ENCODE measurements at regions not wholly inside any gene's neighbourhood (a gene's known extent, or its start where the extent isn't known, plus 50 kb on each side); places are given as distances from the start of the nearest gene placed in this dataset.

GRCh38 chr15:81977464-81977863 is 68.4 kb downstream of the MEX3B start:
- Mint-ChIP-seq H3K27me3 (ENCODE audit: low read depth) (no peaks in the 10 kb centered on the region), H3K4me3 (no peak overlapping the region), H3K27ac (no peak overlapping the region), H3K9me3 (peaks cover 34% of the 10 kb centered on the region), H3K4me1 (peaks cover 3% of the 10 kb centered on the region; the same call in 1 of the 2 replicates), H3K36me3 (peaks cover 26% of the 10 kb centered on the region)
- ATAC-seq (no peak), DNase-seq (ENCODE audit: low spot score) (no peak)
- POLR2A ChIA-PET, result no interaction called here
- CTCF ChIA-PET, result no interaction called here
- TF ChIP-seq CBFB (CRISPR knock-in tag; IDR thresholded peaks at IDR 0.05; ENCODE audit: low read depth), result no peak
- TF ChIP-seq ZNF532 (CRISPR knock-in tag; IDR thresholded peaks at IDR 0.05; ENCODE audit: borderline replicate concordance), result no peak
- TF ChIP-seq ZNF396 (CRISPR knock-in tag; IDR thresholded peaks at IDR 0.05; ENCODE audit: borderline replicate concordance), result no peak
- no peak for TF ChIP-seq MYBL2 (CRISPR knock-in tag; IDR thresholded peaks at IDR 0.05)

- TF ChIP-seq SOX15 (CRISPR knock-in tag; IDR thresholded peaks at IDR 0.05) (no peak), FOXP4 (CRISPR knock-in tag; IDR thresholded peaks at IDR 0.05) (no peak), KAT7 (CRISPR knock-in tag; IDR thresholded peaks at IDR 0.05; ENCODE audit: borderline replicate concordance) (no peak), ZNF512 (CRISPR knock-in tag; IDR thresholded peaks at IDR 0.05; ENCODE audit: borderline replicate concordance) (no peak), NR2C2 (CRISPR knock-in tag; IDR thresholded peaks at IDR 0.05) (no peak), E2F5 (CRISPR knock-in tag; IDR thresholded peaks at IDR 0.05) (no peak), NFE2L1 (CRISPR knock-in tag; IDR thresholded peaks at IDR 0.05) (no peak), NR3C1 (CRISPR knock-in tag; conservative IDR thresholded peaks at IDR 0.05; ENCODE audit: low read depth) (no peak), MLX (CRISPR knock-in tag; IDR thresholded peaks at IDR 0.05) (no peak), JAZF1 (CRISPR knock-in tag; IDR thresholded peaks at IDR 0.05) (no peak), ZNF263 (CRISPR knock-in tag; IDR thresholded peaks at IDR 0.05; ENCODE audit: low read depth) (no peak), CDX4 (CRISPR knock-in tag; IDR thresholded peaks at IDR 0.05; ENCODE audit: borderline replicate concordance) (no peak)
- POLR2A ChIA-PET, result no interaction called here
- DNase-seq (ENCODE audit: low spot score) (no peak), ATAC-seq (no peak)
- Mint-ChIP-seq H3K4me3 (no peak overlapping the region), H3K27me3 (ENCODE audit: low read depth) (no peaks in the 10 kb centered on the region), H3K4me1 (no peaks in the 10 kb centered on the region), H3K9me3 (peaks cover 22% of the 10 kb centered on the region), H3K27ac (no peak overlapping the region), H3K36me3 (peaks cover 23% of the 10 kb centered on the region)
- CTCF ChIA-PET, result no interaction called here
Measured at GRCh38 chr15:81968691-81969090, 77.1 kb downstream of the MEX3B start.
